ENCODE measurements at regions not wholly inside any gene's neighbourhood (a gene's known extent, or its start where the extent isn't known, plus 50 kb on each side); places are given as distances from the start of the nearest gene placed in this dataset.

GRCh38 chr18:56062931-56063330 is 474.9 kb upstream of the TCF4 start:
- no peak for TF ChIP-seq CTCF (IDR thresholded peaks at IDR 0.05; ENCODE audit: low read depth, low read length)

GRCh38 chr18:56060967-56061541 is 473.1 kb upstream of the TCF4 start:
- DNase-seq: no peak
- no peak for TF ChIP-seq CTCF (IDR thresholded peaks at IDR 0.05; ENCODE audit: low read depth, low read length)
- H3K9me3 ChIP-seq (ENCODE audit: severe bottlenecking): peaks cover 2% of the 10 kb centered on the region

More at GRCh38 chr18:56062931-56063330, 474.9 kb upstream of the TCF4 start:
- no peak overlapping the region for H3K27ac ChIP-seq
- H3K27me3 ChIP-seq (ENCODE audit: insufficient read depth, low read depth, severe bottlenecking): no peaks in the 10 kb centered on the region
- H3K36me3 ChIP-seq: no peaks in the 10 kb centered on the region
- DNase-seq: no peak
- H3K9me3 ChIP-seq (ENCODE audit: severe bottlenecking): peaks cover 2% of the 10 kb centered on the region
- H3K4me3 ChIP-seq (ENCODE audit: low read depth, low read length): no peak overlapping the region

GRCh38 chr18:56052202-56052601 is 464.2 kb upstream of the TCF4 start:
- H3K27me3 ChIP-seq (ENCODE audit: insufficient read depth, low read depth, severe bottlenecking): no peaks in the 10 kb centered on the region
- H3K27ac ChIP-seq: no peak overlapping the region
- no peak overlapping the region for H3K4me3 ChIP-seq (ENCODE audit: low read depth, low read length)
- TF ChIP-seq CTCF (IDR thresholded peaks at IDR 0.05; ENCODE audit: low read depth, low read length): no peak
- no peaks in the 10 kb centered on the region for H3K36me3 ChIP-seq
- DNase-seq: no peak
- H3K9me3 ChIP-seq (ENCODE audit: severe bottlenecking): peaks cover 13% of the 10 kb centered on the region

More at GRCh38 chr18:56060967-56061541, 473.1 kb upstream of the TCF4 start:
- H3K27me3 ChIP-seq (ENCODE audit: insufficient read depth, low read depth, severe bottlenecking): no peaks in the 10 kb centered on the region
- H3K36me3 ChIP-seq: no peaks in the 10 kb centered on the region
- no peak overlapping the region for H3K4me3 ChIP-seq (ENCODE audit: low read depth, low read length)
- no peak overlapping the region for H3K27ac ChIP-seq

DNA sequence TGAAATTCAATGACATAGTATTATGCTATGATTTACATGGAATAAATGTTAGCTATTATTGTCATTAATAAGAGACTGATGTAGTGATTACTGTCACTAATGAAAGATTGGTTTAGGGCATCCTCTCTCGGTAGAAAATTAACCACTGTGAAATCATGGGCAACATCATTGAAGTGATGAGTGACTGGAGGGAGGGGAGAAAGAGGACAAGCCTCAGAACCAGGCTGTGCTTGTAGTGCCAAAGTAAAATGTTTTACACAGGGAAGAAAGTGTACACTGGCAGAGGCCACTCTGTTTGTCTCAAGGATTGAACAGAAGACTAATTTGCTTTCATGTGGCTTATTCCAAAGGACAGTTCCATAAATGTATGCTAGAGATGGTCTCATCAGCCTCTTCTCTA is 456.2 kb upstream of the TCF4 start:
- H3K27me3 ChIP-seq (ENCODE audit: insufficient read depth, low read depth, severe bottlenecking): no peaks in the 10 kb centered on the region
- no peaks in the 10 kb centered on the region for H3K36me3 ChIP-seq
- H3K27ac ChIP-seq: no peak overlapping the region
- H3K9me3 ChIP-seq (ENCODE audit: severe bottlenecking): peaks cover 13% of the 10 kb centered on the region
- DNase-seq: no peak
- H3K4me3 ChIP-seq (ENCODE audit: low read depth, low read length): no peak overlapping the region
- no peak for TF ChIP-seq CTCF (IDR thresholded peaks at IDR 0.05; ENCODE audit: low read depth, low read length)

DNA sequence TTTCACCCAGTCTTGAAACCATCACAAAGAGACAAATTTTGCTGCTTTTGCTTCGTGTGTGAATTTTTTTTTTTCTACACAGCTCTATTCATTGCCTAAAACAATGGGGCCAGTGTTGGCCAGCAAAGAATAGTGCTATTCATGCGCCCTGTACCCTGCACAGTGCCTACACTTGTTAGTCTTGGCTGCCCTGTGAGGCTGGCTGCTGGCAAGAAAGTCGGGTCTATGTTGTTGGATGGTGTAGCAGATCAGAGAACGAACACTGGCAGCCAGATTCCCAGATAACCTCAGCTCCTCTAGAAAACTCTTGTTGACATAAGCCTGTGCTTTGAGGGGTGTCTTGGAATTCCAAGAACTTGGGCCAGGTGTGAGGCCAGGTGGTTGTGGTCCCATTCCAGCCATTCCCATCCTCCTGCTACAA is 455.7 kb upstream of the TCF4 start:
- Histone ChIP-seq H3K27me3 (ENCODE audit: insufficient read depth, low read depth, severe bottlenecking) (no peaks in the 10 kb centered on the region), H3K4me3 (ENCODE audit: low read depth, low read length) (no peak overlapping the region), H3K27ac (no peak overlapping the region), H3K9me3 (ENCODE audit: severe bottlenecking) (peaks cover 8% of the 10 kb centered on the region), H3K36me3 (no peaks in the 10 kb centered on the region)
- no peak for DNase-seq
- TF ChIP-seq CTCF (IDR thresholded peaks at IDR 0.05; ENCODE audit: low read depth, low read length): no peak

GRCh38 chr18:56042915-56043536 is 455.0 kb upstream of the TCF4 start:
- no peak for TF ChIP-seq CTCF (IDR thresholded peaks at IDR 0.05; ENCODE audit: low read depth, low read length)
- H3K27ac ChIP-seq: no peak overlapping the region
- H3K36me3 ChIP-seq: no peaks in the 10 kb centered on the region
- H3K9me3 ChIP-seq (ENCODE audit: severe bottlenecking): peaks cover 2% of the 10 kb centered on the region
- no peak overlapping the region for H3K4me3 ChIP-seq (ENCODE audit: low read depth, low read length)
- H3K27me3 ChIP-seq (ENCODE audit: insufficient read depth, low read depth, severe bottlenecking): no peaks in the 10 kb centered on the region
- no peak for DNase-seq
